Stimulated activated CD4-positive, alpha-beta T cell treated with anti-CD3 and anti-CD28 coated beads, Interleukin-12 subunit alpha, Interleukin-12 subunit beta, amount 100 ng/mL, for 4 hours (primary cell): ENCODE measurements at regions not wholly inside any gene's neighbourhood (a gene's known extent, or its start where the extent isn't known, plus 50 kb on each side); places are given as distances from the start of the nearest gene placed in this dataset.
"Not testable (repeated sequence)": the region's sequence is repeated elsewhere in the genome, so short reads cannot be mapped to it uniquely, and the experiment has no call there.

ENCODE experiments used
- DNase-seq: peaks from one replicate; pipeline ENCODE4 v3.0.0-alpha.2; 2020

DNA sequence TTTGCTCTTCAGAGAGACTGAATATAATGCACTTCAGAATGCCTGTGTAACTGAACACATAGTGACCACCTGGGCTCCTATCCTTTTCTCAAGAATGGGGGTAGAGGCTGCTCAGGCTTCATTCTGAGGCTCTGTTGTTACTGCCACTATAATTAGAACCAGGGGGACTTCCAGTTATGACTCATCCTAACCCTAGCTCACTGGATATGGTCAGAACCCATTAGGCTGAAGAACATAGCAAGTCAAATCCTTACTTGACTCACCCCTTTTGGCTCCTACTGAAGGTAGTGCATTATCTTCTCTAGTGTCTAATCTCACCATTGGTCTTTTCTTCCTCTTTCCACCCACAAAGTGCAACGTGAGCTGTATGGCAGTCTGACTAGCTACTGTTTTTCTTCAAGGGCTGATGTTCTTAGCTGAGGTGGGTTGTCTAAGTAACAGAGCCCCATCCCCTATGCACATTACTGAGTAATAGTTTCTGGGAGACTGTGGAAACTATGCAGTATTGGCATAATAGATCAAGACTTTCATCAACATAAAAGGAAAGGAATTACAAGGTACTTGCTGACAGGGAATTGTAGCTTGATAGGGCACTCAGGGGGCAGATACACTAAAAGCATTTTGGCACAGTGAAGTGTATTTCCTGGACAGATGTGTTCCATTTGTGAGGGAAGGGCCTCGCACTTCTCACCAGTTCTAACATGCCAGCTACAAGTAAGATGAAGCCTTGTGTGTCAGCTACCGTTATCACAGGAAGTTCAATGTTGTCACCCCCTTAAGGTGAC lies 431.0 kb upstream of the MEF2C start:
- no peak for DNase-seq

DNA sequence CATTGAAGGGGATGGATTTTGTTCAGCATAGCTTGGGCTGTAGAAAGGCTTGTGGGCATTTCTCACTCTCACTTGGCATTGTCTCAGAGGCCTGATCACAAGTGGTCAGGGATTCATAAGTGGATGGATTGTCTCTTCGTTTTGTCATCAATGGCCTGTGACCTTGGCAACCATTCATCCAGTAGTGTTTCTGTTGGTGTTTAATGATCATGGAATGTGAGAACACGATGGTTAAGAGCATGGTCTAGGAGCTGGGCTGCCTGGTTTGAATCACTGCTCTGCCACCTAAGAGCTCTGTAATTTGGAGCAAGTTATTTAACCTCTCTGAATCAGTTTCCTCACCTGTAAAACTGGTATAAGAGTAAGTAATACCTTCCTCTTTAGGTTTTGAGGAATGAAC lies 430.1 kb upstream of the MEF2C start:
- no peak for DNase-seq

DNA sequence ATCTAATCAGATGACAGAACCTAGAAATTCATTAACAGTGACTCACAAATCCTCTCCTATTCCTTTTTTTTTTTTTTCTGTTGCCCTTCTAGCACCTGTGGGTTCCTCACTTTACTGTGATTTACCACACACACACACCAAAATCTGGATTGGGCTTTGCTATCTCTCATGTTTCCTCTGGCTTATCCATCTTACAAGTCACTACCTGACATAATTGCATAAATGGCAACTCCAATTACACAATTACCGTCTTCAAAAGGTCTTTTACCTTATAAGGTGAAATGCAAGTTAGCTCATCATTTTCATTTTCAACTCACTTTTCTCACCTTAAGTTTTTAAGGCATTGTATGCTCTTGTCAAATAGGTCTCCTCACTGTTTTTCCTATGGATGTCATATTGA lies 426.3 kb upstream of the MEF2C start:
- DNase-seq = no peak

DNA sequence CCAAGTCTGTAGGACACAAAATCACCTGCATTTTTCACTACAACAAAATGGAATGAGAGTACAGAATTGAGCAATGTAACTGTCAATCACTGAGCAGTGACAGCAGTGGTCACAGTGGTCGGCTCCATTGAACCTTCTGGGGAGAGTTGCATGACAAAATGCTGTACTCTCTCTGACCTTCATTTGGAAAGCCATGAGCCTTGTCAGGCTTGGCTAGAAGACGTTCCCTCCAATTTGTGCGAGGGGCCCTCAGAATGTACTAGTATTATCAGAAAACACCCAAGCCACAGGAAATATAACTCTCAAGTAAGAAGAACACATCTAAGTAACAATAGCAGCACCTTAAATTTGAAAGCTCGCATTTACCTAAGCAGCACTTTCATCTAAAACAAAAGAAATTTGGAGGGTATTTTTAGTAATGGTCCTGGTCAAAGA lies 425.6 kb upstream of the MEF2C start:
- DNase-seq = no peak

DNA sequence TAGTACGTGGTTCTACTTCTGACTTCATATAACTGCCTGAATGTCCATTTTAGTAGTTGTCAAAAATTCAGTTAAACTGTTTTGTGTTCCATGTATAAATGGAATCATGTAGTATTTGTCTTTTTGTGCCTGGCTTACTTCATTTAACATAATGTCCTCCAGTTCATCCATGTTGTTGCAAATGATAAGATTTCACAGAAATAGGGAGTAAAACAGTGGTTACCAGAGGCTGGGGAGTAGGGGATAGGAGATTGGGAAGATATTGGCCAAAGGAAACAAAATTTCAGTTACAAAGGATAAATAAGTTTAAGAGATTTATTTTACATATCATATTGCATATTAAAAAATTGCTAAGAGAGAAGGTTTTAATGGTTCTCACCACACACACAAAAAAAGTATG lies 425.0 kb upstream of the MEF2C start:
- no peak for DNase-seq

DNA sequence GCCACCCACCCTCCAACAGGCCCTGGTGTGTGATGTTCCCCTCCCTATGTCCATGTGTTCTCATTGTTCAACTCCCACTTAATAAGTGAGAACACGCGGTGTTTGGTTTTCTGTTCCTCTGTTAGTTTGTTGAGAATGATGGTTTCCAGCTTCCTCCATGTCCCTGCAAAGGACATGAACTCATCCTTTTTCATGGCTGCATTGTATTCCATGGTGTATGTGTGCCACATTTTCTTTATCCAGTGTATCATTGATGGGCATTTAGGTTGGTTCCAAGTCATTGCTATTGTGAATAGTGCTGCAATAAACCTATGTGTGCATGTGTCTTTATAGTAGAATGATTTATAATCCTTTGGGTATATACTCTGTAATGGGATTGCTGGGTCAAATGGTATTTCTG lies 424.2 kb upstream of the MEF2C start:
- not testable (repeated sequence) for DNase-seq

DNA sequence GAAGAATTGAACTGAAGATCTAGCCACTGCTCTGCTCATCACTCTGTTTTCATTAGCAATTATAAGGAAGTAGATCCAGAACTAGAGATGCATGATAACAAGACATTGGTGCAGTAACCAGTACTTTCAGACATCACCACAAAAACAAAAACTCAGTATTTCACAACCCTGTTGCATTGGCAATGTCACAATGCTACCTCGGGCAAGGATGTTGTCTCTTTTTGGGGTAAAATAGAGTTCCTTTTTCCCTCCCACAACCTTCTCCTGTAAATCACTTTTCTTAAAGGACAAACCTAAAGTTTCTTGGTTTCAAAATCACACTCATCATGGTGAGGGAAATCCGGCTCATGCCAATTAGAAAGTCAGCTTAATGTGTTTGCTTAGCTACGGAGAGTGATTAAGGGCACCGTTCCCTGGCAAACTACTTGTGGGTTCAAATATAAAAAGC lies 420.1 kb upstream of the MEF2C start:
- no peak for DNase-seq

DNA sequence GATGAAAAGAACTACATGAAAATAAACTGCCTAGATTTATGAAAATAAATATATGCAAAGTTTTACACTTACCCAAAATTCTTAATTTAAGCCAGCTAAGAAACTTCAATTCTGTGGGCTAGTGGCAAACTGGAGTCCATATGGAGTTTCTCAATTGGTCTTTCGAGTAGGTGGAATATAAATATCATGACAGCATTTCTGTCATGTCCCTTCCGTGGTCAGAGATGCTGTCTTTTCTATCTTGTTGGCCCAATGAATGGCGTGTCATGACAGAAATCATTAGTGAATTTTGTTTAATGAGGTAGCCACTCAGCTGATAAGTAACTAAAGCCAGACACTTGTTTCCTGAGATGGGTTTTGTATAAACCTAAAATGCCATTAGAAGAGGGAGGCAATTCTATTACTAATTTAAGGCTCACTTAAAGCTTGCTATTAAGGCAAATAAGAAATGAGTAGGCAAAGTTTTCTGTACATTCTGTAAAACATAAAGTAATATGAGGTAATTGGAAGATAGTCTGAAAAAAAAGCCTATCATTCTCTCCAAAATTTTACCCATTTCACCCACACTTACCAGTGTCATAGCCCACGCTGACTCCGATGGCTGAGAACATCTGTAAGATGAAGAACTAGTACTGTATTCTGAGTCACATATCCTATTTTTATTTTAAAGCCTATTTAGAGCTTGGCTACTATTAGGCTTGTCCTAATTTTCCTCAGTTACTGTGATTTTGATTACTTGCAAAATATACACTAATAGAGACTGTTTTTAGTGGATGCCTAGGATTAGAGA lies 419.3 kb upstream of the MEF2C start:
- DNase-seq = no peak

DNA sequence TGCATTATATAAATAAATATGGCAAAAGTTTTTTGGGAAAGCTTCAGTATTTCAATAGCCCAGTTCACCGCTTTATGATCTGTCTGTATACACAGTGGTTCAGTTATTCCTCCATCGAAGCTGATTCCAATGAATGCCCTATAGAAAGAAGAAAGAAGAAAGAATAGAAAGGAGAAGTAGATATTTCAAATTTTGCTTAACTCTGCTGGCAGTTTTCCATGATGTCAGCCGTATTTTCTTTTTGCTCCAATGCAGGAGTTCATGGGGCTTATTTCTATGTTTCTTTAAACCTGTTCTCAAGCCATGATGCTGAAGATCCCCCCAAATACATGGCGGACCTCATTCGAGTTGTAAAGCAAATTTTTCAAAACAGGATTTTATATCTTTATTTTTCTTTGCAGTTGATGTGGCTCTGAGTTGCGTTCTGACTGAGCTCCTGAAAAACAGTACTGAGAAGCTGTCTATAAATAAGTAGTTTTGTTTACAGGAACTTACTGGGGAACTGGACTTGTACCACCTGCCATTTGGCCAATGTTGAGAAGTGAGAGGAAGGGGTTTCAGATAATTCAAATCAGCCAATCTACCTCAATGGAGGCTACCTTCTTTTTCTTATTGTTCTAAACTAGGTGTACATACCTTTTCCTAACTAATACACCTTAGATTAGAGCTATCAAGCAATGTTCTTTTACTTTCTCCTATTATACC lies 418.5 kb upstream of the MEF2C start:
- no peak for DNase-seq

DNA sequence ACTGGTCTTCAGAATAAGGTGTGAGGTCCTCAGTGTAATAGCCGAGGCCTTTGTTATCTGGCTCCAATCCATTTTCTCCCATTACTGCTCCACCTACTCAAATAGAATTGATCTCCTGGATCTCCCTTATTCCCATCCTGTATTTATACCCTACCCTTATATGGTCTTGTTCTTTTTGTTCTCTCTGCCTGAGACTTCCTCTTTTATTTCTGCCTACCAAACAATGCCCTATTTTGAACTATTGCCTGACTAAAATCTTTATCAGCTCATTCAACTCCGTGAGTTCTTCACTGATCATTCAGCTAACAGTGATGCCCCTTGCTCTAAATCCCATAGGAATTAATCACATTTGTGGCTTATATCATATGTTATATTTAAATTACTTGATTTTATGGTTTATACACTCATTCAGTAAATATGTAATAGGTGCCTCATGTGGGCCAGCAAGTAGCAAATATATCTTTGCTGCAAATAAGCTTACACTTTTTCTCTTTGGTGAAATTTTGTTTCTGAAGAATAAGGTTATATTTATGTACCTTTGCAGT lies 417.5 kb upstream of the MEF2C start:
- DNase-seq = no peak

DNA sequence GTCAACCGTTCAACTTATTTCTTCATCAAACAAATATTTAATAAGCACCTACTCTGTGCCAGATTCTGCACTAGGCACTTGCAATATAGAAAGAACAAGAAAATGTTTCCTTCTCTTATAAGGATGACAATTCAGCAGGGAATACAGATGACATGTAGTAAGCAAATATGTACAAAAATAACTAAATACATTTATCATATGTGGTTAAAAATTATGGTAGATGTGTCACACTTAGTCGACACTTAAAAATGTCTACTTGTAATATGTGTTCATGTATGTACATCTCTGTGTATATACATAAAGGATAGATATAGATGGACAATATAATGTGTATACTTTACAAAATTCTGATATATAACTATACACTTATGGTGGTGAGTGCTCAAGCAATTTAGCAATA lies 417.0 kb upstream of the MEF2C start:
- DNase-seq = no peak

DNA sequence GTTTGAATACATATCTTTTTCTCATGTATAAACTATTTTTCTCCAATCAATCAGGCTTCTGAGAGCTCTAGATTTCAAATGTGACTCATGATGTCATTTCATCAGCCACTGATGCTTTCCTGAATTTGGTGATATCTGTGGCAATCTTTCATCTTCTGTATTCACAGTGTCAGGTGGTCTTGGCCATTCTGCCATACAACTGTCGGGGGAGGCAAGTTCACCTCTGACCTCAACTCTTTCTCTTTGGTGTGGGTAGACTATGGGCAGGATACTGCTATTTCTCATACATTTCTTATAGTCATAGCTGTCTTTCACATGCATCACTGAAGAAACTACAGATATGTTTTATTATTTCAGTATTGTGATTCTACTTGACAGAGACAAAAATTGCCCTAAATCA lies 414.1 kb upstream of the MEF2C start:
- DNase-seq = no peak

DNA sequence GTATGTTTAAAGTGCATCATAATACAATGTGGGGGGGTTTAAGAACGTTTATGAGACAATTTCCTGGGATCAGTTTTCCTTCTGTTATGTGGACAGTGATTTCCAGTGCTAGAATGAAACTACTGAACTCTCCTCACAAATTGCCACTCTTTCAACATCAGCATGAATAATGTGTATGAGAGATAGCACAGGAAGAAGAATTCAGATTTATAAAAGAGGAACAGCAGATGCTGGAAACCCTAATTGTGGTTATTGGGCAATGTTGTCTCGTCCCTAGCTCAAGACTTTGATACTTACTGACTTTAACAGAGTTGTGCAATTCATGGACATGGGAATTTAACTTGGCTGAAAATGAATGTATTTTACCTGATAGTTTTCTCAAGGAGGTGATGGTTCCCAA lies 410.8 kb upstream of the MEF2C start:
- DNase-seq = no peak

DNA sequence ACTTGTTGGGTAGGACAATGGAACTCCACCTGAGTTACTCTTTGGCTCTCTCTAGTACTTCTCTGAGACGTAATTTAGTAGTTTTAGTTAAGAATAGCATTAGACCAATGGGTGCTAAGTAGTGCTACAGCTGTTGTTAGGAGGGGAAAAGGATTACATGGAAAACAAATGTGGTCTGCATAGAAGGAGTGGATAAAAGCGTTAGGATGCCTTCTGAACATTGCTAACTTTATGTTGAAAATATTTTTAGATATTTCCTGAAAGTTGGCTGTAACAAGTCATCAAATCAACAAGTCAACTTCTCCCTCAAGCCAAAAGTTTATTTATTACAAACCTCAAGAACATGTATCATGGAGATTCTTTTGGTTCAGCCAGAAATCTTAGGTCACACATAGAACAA lies 409.5 kb upstream of the MEF2C start:
- no peak for DNase-seq

DNA sequence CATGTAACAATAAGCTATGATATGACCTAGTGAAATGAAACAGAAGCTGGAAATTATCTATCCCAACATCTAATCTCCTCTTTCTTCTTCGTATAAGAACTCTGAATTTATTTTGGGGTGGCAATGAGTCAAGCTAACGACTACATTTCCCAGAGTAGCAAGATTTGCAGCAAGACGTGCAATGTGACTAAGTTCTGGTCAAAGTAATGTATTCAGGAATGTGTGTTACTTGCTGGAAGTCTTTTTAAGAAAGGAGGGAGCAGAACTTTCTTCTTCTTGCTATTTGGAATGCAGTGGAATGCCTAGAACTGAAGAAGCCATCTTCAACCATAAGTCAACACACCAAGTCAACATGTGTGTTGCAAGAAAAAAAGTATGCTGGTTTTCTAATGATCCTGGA lies 406.6 kb upstream of the MEF2C start:
- DNase-seq = no peak

DNA sequence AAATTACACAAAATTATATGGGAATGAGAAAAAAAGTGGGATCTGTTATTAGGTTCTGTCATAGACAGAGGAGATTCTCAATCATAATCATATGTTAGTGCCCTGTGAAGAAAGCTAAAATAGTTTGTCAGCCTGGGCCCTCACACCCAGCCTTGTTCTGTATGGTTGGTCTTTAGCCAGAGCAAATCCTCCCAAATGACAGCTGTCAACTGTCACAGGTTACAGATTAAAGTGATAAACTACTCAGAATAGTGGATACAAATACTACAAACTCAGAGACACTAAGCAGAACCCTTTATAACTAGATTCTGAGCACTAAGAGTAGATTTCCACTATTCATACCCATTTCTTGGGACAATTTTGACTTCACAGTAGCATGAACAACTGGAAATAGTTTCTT lies 405.0 kb upstream of the MEF2C start:
- no peak for DNase-seq

DNA sequence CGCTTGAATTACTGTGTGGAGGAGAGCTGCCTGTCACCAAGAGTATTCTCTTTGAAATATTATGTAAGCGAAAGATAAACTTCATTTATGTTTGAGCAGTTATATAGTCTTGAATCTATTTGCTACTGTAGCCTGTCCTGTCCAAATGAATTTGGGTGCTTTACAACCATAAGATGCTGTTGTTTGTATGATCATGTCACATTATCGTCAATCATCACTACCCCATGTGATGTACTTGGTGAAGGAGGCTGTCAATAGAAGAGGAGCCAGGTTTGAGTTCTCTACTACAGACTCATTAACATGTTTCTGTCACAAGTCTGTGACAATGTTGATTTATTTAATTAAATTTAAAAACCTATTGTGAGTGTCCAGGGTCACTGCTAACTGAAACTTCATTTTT lies 403.3 kb upstream of the MEF2C start:
- no peak for DNase-seq

DNA sequence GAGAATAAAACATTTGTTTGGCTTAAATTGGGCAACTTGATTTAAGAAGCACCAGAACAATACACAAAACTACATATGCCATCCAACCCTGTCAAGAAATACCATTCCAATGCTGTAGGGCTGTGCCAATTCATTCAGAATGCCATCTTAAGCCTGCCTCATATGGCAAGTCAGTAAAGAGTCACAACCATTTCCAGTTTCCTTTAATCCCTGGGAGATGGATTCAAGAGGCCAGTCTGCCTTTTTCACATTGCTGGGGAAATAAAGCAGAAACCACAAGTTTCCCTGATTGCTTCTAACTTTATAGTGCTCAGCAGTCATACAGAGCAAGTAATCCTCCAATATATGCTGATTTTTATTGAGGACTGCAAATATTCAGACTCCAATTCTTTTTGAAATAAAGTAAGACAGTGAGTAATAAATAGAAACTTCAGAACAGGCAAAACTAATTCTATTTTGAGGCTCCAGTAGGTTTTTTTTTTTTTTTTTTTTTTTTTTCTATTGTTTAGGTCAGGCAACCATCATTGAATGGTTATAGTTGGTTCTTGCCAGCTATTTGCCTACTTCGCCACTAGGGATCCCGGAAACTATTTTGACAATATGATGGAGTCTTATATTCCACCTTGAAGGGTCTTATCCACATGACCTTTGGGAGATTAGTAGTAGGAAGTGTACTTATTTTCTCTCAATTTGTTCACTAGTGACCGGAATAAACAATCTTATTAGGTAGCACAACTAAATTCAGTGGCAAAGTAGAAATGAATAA lies 400.9 kb upstream of the MEF2C start:
- DNase-seq = no peak

DNA sequence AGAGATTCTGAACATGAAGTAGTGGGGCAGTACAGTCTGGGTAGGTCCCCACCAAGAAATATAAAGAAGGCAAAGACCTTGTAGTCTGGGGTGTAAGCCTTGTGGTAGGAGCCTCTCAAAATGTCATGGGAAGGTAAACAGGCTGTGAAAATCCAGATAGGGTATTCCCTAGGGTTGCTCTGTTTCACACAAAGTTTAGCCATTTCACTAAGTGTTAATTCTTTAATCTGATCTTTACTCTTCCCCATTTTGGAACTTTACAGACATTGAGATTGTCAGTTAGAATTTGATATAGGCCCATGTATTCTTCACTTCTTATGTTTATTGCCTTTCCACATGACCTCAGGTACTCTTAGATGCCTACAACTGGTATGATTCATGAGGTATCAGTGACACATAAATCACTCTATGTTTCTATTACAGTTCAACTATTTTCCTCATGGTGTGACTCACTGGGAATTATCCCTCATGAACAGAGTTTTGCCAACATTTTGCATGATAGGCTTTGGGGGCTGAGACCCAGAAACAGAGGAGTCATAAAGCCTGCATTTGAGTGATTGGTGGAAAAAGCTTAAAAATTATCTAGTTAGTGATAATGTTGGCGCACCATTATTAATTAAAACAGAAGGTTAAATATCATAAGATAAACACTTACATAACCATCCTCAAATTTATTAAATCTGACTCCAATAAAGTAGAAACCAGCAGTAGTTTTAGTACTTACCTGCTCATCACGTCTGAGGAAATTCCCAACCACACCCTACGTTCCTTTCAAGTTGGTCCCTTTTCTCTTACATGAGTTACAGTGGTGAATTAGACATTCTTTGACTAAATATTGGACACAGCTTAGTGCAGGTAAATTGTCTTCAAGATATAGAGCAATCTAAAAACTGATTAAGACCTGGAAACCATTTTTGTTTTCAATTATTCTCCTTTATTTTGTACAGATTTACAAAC lies 399.8 kb upstream of the MEF2C start:
- DNase-seq = no peak

DNA sequence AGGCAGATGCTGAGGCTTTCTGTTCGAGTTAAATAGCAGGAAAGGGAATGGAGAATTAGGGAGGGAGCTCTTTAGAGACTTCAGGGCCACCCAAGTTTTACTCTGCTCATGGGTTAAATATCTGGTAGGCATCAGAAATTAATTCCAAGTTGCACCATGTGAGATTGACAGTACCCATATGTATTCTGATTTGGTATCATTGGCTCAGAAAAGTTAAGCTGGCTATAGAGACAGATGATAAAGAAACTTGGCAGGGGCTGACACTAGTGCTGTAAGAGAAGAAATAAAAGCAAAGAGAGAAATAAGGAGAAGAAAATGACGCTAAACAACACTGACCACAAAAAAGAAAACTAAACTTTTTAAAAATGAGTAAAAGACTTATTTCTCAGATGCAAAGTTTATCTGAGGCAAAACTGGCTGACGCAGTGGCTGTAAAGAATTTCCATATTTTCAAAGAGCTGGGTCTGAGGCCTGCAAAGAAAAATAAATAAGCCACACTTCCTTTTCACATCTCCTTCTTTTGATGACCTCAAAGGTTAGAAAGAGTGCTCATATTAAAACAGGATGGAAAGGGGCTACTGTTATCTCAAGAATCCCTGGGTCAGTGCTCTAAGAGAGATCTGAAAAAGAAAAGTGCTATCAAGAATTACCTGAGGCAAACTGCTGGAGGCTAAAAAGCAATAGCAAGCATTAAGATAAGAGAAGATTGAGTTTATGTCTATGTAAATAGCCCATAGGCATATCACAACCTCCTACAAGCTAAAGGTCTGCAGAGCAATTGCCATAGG lies 399.0 kb upstream of the MEF2C start:
- no peak for DNase-seq

DNA sequence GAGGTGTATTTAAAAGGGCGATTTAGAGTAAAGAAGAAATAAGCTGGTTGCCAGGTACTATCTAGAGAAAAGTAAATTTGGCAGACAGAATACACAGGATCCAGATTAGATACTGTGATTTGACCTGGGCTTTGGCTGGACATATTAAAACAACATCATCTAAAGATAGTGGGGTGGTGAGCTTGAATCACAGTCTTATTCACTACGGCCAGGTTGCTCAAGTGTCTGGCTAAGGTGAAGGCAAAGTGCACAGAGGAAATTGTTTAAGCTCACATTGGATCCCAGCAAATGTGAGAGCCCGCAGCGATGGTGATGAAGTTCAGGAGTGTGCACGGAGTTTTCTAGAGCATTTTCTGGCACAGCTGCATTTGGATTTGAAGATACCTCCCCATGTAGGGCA lies 398.2 kb upstream of the MEF2C start:
- DNase-seq = no peak
